ENCODE measurements at regions not wholly inside any gene's neighbourhood (a gene's known extent, or its start where the extent isn't known, plus 50 kb on each side); places are given as distances from the start of the nearest gene placed in this dataset.

DNA sequence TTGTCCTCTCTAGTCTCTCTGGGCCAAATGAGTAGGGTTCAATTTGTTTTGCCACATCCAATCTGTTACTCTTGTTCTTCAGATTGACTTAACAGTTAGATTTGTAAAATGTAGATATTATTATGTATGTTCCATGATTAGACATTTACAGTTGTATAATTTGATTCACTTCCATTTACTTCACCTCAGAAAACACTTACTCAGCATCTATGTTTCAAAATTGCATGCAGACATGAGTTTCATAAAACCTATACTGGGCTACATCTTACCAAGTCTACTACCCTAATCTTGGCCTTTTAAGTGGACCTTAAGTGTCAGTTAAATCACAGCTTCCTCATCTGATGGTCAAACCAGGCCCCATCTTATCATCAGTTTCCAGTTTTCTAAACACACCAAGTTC is 1181.2 kb upstream of the CDH9 start:
- no peak for ATAC-seq

DNA sequence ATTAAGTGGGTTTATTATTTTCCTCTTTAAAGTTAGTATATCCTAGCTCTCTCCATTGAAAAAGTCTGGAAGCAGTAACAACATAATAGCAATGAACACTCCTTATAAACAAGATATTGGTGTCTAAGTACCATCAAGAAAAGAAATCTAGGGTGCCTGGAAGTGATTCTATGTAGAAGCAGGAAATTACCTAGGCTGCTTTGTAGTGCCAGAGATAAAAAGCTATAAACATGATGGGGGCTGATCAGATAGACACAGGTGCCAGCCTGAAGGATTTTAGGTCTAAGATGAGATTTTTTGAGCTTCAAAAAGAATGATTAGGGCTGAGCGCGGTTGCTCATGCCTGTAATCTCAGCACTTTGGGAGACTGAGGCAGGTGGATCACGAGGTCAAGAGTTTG is 1179.3 kb upstream of the CDH9 start:
- no peak for ATAC-seq

DNA sequence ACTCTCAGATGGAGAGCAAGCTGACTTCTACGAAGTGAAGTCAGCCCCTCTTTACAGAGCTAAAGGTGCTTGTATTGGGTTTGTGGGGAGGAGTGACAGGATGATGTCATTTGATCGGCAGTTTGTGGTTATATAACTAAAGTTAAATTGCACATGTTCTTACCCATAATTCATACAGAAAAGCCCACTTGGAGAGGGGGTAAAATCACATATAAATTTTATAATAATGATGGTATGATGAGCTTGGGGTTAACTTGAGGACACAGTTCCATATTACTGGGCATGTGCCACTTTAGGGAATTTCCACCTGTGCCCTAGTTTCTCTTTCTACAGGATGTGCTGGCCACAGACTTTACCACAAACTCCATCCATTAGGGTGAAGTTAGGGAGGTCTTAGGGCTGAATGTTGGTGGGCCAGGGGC is 1178.6 kb upstream of the CDH9 start:
- ATAC-seq, result no peak

DNA sequence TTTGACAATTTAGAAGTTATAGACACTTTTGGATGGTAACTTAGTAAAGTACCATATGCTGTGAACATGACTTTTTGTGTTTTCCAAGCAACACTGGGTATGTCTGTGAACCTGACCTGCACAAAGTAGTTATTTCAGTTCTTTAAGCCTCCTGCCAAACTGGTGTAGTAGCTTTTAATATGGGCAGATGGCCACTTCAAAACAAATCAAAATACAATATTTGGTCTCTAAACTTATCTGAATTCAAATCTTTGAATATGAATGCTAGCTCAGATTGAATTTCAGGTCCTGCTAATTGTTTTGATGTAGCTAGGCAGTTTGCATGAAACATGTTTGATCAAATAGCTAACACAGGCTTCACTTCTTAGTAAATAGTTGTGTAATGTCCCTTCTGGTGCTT is 1176.7 kb upstream of the CDH9 start:
- no peak for ATAC-seq

DNA sequence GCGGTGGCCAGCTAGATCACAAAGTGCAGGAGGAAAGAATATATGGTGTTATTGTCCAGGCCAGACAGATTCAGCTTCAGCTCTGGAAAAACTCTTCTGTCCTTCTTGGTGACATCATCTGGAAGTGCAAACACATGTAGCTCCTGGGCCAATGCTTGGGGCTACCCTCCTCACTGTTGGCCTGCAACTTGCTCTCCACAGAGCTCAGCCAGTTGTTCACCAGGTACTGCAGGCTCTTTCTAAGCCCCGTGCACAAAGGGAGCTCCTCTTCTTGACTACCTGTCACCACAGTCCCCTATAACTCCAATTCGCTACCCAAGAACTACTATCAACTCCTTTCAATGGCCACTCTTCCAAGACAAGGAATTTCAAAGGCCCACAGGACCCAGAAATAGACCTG is 1175.9 kb upstream of the CDH9 start:
- no peak for ATAC-seq

DNA sequence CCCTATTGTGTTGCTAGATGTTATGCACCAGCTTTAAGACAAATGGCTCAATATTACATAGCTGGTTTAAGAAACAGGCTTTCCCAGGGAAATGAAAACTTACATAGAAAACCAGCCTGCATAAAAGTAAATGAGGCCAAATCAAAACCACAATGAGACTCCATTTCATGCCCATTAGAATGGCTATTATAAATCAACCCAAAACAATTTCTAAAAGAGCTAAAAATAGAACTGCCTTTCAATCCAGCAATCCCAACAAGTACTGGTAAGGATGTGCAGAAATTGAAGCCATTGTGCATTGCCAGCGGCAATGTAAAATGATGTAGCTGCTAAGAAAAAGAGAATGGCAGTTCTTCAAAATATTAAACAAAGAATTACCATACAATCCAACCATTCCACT is 1170.0 kb upstream of the CDH9 start:
- ATAC-seq, result no peak

DNA sequence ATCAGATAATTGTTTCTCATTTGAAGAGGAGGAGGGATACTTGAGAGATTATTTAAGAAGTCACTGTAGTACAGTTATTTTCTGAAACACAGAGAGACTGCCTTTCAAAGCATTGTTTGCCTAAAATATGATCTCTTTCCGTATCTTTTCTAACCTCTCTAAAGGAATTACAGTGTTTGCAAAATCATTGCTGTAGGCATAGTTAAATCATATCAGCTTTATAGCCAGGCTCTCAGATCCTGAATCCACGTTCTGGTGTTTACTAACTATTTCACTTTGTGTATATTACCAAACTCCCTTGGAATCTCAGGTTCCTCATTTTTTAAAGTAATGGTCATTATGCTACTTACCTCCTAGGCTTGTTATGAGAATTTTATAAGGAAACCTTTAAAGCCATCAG is 1151.6 kb upstream of the CDH9 start:
- ATAC-seq, result no peak

DNA sequence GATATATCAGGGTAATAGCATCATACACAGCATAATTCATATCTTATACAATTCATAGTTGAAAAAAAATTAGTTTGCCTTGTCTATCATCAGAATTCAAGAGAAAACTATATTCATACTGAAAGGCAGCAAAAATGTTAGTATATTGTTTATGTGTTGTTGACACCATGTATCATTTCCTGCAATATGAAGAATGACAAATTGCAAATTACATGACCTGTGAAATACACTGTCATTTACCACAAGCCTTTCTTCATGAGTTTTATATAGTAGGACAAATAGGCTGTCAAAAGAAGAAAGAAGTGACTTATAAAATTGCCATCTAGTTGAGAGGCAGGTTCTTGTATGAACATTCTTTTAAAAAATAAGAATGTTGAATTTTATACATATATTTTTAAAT is 1136.3 kb upstream of the CDH9 start:
- no peak for ATAC-seq

DNA sequence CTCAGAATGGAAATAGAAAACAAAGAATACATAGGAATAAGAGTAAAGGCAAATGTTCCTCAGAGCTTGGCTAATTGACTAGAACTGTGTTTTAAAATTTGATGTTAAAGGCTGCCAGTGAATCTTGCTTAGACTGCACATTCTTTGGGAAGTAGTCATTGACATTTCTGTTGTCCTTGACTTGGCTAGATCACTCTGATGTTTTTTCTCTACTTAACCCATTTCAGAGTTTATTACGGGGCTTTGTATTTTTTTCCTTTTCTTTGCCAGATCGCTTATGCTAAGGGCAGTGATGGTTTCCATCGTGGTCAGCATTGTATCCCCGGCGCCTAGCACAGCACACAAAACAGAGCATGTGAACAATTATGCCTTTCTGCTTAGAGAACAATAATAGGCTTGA is 1126.7 kb upstream of the CDH9 start:
- no peak for ATAC-seq

DNA sequence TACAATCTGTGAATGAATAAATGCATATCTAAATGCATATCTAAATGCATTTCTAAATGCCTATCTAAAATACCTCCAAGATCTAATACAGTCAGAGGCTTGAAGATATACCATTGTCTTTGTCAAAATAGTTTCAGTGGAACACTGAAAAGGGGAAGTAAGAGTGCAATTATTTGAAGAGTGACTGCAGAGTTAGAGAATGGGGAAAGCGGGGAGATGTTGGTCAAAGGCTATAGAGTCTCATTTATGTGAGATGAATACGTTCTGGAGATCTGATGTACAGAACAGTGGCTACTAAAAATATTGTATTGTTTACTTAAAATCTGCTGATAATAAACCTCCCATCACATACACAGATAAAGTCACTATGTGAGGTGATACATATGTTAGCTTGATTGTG is 1126.2 kb upstream of the CDH9 start:
- ATAC-seq, result no peak

DNA sequence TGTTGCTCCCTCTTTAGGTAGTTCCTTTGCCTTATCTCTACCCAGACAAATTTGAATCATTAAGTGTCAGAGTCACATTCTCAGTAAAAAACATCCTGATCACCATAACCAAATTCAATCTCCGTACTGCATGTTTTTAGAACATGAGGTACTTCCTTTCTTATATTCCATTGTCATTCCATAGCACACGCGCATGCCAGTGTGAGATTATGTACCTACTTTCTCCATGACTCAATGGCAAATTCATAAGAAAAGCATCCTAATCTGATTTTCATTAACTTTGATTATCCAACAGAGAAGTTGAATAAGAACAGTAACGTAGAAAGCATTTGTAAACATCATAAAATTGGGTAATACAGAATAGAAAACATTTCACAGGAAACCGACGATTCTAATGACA is 1118.6 kb upstream of the CDH9 start:
- ATAC-seq, result no peak

DNA sequence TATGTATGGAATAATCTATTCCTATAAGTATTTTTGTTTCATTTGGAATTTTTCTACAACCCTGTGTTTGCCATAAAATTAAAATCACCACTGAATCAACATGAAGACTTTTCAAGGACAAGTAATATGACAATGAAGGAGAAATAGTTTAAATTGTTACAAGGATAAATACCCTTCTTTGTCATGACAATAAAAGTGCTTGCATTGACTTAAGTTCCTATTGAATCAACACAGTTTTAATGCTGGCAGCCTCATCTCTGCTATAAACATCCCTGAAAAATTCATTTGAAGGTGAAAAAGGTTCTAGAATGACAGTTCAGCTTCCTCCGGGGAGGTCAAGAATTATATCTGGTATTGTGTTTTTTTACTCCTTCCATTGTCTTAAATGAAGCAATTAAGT is 1105.1 kb upstream of the CDH9 start:
- ATAC-seq, result no peak

DNA sequence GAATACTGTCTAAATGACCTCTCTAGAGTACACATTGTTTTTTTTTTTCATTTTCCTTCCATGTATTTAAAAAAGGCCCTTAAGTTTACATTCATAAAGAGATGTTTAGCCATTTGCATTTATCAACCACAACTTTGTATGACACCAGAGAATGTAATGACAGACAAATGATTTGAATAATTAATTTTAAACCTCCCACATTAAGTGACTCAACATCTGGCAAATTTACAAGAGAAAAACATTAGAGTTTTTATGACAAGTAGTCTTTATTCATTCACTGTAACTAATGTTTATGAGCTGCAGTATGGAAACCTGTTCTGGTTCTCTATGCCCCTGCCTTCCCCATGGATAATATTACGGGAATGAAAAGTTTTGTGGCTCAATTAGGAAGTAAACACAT is 1093.8 kb upstream of the CDH9 start:
- no peak for ATAC-seq

DNA sequence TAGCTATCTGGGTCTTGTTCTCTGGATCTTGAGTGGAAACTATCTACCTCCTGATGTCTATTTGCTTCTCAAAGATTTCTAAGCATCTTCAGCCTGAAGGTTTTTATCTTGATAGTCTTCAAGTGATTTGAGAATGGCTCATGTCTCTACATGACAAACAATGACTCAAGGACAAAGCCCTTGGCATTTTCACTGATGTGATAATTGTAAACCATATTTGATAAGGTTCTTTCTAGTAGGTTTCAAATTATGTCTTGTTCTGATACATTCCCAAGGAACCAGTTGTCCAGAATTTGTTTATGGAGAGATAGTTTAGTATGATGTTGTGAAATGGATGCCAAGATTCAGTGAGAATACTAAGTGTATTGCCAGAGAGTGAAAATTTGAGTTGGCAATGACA is 1079.3 kb upstream of the CDH9 start:
- ATAC-seq, result no peak

DNA sequence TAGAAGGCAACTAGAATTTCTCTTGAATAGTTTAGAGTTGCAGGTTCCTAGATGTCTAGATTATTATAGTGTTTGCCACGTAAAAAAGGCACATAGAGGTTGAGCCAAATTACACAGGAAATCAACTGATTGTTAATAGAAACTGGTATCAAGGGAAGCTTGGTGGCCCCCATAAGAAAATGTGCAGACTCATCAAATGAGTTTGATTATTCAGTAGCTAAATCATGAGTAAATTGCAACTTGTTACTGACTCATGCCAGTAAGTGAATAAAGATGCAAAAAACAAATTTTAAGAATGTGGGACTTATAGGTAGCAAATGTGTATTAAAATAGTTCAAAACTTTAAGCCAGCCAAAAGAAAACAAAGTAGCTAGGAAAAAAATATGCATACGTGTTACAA is 1078.9 kb upstream of the CDH9 start:
- ATAC-seq, result no peak

DNA sequence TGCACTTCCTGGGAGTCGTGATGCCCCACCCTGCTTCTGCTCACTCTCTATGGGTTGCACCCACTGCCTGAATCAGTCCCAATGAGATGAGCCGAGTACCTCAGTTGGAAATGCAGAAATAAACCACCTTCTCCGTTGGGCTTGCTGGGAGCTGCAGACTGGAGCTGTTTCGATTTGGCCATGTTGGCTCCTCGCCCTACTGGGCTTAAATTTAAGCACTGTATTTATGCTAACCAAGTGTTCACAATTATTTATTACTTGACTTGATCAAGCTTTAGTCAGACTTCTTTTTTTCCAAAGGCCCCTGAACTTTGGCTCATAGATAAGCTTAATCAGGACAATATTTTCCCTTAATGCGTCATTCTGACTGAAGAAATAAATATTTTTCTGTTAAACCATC is 1072.4 kb upstream of the CDH9 start:
- ATAC-seq, result no peak

DNA sequence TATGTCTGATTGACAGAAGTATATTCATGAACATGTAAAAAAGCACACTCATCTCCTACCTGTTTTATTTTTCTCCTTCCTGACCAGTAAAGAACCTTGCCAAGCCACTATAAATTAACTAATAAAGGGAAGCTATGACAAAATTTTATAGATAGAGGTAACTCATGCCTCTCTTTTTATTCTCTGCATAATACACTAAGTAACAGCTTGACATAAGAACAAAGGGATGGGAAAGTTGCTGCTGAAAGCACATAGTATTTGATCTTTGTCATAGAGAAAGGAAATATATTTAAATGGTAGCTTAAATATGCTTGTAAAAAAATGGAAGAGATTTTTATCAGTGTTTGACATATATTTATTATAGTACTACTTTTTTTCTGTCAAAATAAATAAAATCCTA is 1065.7 kb upstream of the CDH9 start:
- ATAC-seq, result no peak

DNA sequence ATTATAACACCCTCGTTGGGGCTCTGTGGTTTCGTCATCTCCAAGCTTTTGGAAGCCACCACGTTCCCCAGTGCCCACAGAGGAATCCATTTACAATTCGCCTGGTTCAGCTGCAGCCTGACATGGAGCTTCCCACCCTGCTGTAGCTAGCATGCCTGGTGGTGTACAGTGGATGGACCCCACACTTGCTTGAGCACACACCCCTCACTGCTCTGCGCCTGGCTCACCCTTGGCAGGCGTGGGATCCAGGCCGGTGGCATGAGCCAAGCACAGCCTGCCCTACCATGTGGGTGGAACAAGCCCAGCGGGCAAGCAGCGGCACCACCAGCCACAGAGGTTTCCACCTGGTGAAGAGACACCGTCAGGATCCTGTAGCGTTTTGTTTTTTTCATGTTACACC is 1045.7 kb upstream of the CDH9 start:
- peak; percentile 11 for ATAC-seq

DNA sequence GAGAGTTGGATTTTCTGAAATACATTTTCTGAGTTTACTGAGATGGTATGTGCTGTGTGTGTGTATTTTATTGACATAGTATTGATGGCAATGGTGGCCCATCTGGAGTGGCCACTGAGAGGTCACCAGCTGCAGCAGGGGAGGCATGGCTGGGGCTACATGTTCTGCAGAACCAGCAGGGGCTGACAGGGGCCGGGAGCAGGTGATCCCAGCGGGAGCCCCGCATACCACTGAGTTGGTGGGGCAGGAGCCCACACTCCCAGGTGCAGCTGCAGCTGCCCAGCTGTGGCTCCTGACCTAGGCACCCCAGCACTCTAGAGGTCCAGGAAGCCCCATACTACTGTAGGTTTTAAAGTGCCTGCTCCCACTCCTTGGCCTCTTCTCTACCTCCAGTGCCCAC is 1044.2 kb upstream of the CDH9 start:
- no peak for ATAC-seq

DNA sequence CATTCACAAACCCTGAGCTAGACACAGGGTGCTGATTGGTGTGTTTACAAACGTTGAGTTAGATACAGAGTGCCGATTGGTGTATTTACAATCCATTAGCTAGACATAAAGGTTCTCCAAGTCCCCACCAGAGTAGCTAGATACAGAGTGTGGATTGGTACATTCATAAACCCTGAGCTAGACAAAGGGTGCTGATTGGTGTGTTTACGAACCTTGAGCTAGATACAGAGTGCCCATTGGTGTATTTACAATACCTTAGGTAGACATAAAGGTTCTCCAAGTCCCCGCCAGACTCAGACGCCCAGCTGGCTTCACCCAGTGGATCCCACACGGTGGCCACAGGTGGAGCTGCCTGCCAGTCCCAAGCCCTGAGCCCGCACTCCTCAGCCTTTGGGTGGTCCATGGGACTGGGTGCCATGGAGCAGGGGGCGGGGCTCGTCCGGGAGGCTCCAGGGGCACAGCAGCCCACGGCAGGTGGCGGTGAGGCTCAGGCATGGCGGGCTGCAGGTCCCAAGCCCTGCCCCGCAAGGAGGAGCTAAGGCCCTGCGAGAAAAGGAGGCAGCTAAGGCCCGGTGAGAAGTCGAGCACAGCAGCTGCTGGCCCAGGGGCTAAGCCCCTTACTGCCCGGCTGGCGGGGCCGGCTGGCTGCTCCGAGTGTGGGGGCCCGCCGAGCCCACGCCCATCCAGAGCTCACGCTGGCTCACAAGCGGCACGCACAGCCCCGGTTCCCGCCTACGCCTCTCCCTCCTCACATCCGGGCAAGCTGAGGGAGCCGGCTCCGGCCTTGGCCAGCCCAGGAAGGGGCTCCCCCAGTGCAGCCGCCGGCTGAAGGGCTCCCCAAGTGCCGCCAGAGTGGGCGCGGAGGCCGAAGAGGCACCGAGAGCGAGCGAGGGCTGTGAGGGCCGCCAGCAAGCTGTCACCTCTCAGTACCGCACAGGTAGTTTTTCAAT is 1039.2 kb upstream of the CDH9 start:
- ATAC-seq, result no peak

DNA sequence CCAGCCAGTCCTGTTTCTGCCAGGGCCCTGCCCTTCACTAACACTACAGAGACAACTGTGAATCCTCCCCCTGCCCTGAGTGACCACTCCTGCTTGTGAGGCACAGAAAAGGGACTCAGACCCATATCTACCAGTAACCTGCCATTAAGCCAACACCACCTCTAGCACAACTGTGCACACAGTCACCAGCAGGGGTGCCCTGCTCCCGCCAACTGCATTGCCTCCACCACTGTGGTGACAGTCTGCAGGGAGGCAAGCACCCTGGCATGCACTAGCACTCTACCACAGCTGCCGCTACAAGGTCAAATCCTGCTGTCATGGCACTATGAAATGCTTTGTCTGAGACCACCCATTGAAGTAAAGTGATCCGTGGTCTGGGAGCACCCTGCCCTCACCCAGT is 1028.5 kb upstream of the CDH9 start:
- no peak for ATAC-seq

DNA sequence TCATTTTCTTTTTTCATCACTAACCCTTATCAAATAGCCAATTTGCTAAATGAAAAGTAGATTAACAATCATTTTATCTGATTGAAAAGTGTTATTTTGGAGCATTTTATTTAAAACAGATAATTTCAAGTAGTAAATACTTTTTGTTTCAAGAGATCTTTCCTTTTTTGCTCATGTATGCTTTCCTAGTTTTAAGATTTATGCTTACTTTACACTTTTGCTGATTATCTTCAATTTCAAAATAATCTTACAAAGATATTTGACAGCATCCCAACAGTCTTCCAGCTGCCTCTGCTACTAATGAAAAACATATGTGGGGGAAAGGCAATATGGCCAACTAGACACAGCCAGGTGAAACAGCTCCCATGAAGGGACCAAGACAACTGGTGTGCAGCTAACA is 1027.3 kb upstream of the CDH9 start:
- no peak for ATAC-seq

DNA sequence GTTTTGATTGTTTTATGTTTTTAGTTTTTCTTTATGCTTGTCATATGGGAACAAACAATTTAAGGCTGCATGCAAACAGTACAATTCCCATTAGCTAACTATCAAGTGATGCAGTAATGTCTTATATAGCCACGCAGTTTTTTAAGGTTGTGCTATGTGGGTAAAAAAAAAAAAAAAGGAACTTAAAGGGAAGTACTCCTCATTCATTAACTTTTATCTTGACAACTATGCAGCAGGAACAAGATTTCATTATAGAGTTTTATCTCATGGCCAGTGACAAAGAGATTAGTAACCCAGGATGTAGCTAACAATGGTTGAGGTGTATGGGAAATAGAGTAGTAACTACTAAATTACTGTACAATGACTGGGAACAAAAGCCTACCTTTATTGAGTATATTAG is 1008.2 kb upstream of the CDH9 start:
- ATAC-seq, result no peak

DNA sequence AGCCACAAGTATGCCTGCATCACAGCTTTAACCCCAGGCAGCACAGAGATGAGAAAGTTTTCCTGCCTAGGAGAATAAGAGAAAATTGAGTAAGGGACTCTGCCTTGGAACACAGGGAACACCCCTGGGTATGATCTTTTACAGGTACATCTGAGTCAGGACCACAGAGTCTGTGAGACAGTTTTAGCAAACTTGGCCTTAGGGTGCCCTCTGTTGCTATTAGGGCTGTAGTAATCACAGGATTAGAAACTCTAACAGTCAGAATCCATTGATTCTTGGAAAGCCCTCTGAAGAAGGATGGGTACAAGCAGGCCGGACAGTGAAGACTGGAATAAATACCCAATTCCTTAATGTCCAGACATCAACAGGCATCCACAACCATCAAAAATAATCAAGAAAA is 989.5 kb upstream of the CDH9 start:
- no peak for ATAC-seq

DNA sequence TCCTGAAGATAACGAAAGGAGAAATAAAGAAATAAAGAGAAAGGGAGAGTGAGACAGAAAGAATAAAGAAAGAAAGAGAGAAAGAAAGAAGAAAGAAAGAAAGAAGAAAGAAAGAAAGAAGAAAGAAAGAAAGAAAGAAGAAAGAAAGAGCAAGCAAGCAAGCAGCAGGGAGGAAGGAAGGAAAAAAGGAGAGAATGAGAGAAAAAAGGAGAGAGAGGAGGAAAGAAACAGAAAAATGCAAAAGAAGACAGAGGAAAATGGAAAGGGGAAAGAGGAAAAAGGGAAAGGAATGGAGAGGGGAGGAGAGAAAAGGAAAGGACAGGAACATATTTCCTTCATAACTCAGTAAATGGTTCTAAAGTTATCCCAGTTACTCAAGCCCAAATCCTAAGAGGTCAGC is 978.8 kb upstream of the CDH9 start:
- no peak for ATAC-seq
